SK-N-SH treated with all-trans-retinoic acid at 6 μM for 48 hours (cell line): ENCODE measurements at regions not wholly inside any gene's neighbourhood (a gene's known extent, or its start where the extent isn't known, plus 50 kb on each side); places are given as distances from the start of the nearest gene placed in this dataset.

ENCODE experiments used
- ATAC-seq: fragments of 200-7000 bp; cut with Tn5 transposase; 3 replicates; pipeline ENCODE4 v1.9.1; 2020; ENCODE audit warnings: mild to moderate bottlenecking, moderate library complexity
- ARNTL ChIP-seq: fragments of 450-650 bp; formaldehyde crosslinking; IDR thresholded peaks from 2 replicates; pipeline ENCODE4 v1.5.0; 2020; ENCODE audit warnings: low read depth, mild to moderate bottlenecking, moderate library complexity, borderline replicate concordance
- BACH2 ChIP-seq: fragments of 250-450 bp; sonication (Bioruptor Pico); IDR thresholded peaks from 2 replicates; pipeline ENCODE4 v1.9.0; 2021; ENCODE audit warnings: mild to moderate bottlenecking, borderline replicate concordance
- ESRRG ChIP-seq: fragments of 250-450 bp; sonication (Bioruptor Pico); IDR thresholded peaks from 2 replicates; pipeline ENCODE4 v1.6.1; 2021; ENCODE audit warnings: mild to moderate bottlenecking
- GLIS3 ChIP-seq: fragments of 250-450 bp; sonication (Bioruptor Pico); IDR thresholded peaks from 2 replicates; pipeline ENCODE4 v1.5.0; 2020; ENCODE audit warnings: mild to moderate bottlenecking, moderate library complexity
- ISL1 ChIP-seq: fragments of 250-450 bp; sonication (Bioruptor Pico); IDR thresholded peaks from 2 replicates; pipeline ENCODE4 v2.1.2; 2022; ENCODE audit warnings: mild to moderate bottlenecking, moderate library complexity
- OSR1 ChIP-seq: fragments of 250-450 bp; sonication (Bioruptor Pico); IDR thresholded peaks from 2 replicates; pipeline ENCODE4 v1.8.0; 2022; ENCODE audit warnings: moderate library complexity, mild to moderate bottlenecking, inconsistent platforms
- PPARA ChIP-seq: fragments of 250-450 bp; sonication (Bioruptor Pico); IDR thresholded peaks from 2 replicates; pipeline ENCODE4 v1.5.0; 2020; ENCODE audit warnings: mild to moderate bottlenecking, borderline replicate concordance
- SNAI2 ChIP-seq: fragments of 250-450 bp; sonication (Bioruptor Pico); IDR thresholded peaks from 2 replicates; pipeline ENCODE4 v1.5.0; 2020; ENCODE audit warnings: mild to moderate bottlenecking, moderate library complexity
- ZC3H10 ChIP-seq: fragments of 250-450 bp; sonication (Bioruptor Pico); IDR thresholded peaks from 2 replicates; pipeline ENCODE4 v1.5.1; 2021; ENCODE audit warnings: mild to moderate bottlenecking, moderate library complexity
- ZFP3 ChIP-seq: fragments of 250-450 bp; sonication (Bioruptor Pico); IDR thresholded peaks from 2 replicates; pipeline ENCODE4 v1.5.0; 2020; ENCODE audit warnings: mild to moderate bottlenecking, moderate library complexity
- ZFP30 ChIP-seq: fragments of 450-650 bp; formaldehyde crosslinking; IDR thresholded peaks from 2 replicates; pipeline ENCODE4 v1.5.0; 2022; ENCODE audit warnings: mild to moderate bottlenecking, moderate library complexity
- ZNF565 ChIP-seq: fragments of 450-650 bp; formaldehyde crosslinking; conservative IDR thresholded peaks from 2 replicates; pipeline ENCODE4 v1.5.0; 2020; ENCODE audit warnings: low read depth, mild to moderate bottlenecking, moderate library complexity
- ZNF70 ChIP-seq: fragments of 450-650 bp; formaldehyde crosslinking; IDR thresholded peaks from 2 replicates; pipeline ENCODE4 v1.5.0; 2020; ENCODE audit warnings: mild to moderate bottlenecking, moderate library complexity
- ZNF8 ChIP-seq: fragments of 450-650 bp; formaldehyde crosslinking; IDR thresholded peaks from 2 replicates; pipeline ENCODE4 v1.5.0; 2020; ENCODE audit warnings: mild to moderate bottlenecking, moderate library complexity
- TF ChIP-seq, protein P1 (sequence below): fragments of 250-450 bp; sonication (Bioruptor Pico); IDR thresholded peaks from 2 replicates; pipeline ENCODE4 v1.8.0; 2021; ENCODE audit warnings: low read depth, mild to moderate bottlenecking, moderate library complexity, borderline replicate concordance
- TF ChIP-seq, protein P2 (sequence below): fragments of 250-450 bp; sonication (Bioruptor Pico); IDR thresholded peaks from 2 replicates; pipeline ENCODE4 v1.5.0; 2020; ENCODE audit warnings: mild to moderate bottlenecking, moderate library complexity
- TF ChIP-seq, protein P3 (sequence below): fragments of 250-450 bp; sonication (Bioruptor Pico); IDR thresholded peaks from 2 replicates; pipeline ENCODE4 v1.8.0; 2020; ENCODE audit warnings: mild to moderate bottlenecking, moderate library complexity, borderline replicate concordance
- TF ChIP-seq, protein P4 (sequence below): fragments of 250-450 bp; sonication (Bioruptor Pico); IDR thresholded peaks from 2 replicates; pipeline ENCODE4 v1.5.1; 2021; ENCODE audit warnings: mild to moderate bottlenecking, moderate library complexity

DNA sequence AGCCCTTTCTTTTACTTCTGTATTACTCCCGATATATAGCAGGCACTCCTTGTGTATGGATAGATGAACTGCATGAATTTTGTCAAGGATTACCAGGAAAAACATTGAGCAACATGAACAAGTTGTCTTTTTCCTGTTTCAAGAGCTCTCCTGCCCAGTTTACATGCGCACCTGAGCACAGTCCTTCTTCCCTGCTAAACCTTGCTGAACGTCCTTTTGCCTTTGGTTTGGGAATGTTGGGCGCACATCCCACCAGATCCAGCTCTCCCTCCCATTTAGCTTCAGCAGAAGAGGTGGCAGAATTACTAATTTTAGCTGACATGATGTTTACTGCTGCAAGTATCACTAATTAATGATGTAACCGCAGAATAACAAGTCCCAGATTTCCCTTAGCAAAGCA, 121.4 kb upstream of the TMCC3 start:
- no peak for TF ChIP-seq GLIS3 (CRISPR knock-in tag)
- no peak for TF ChIP-seq ISL1
- TF ChIP-seq ZNF565 (CRISPR knock-in tag), result no peak
- TF ChIP-seq ZFP30 (CRISPR knock-in tag), result no peak
- TF ChIP-seq BACH2 (CRISPR knock-in tag), result no peak
- TF ChIP-seq SNAI2, result no peak
- TF ChIP-seq OSR1, result no peak
- no peak for ATAC-seq

DNA sequence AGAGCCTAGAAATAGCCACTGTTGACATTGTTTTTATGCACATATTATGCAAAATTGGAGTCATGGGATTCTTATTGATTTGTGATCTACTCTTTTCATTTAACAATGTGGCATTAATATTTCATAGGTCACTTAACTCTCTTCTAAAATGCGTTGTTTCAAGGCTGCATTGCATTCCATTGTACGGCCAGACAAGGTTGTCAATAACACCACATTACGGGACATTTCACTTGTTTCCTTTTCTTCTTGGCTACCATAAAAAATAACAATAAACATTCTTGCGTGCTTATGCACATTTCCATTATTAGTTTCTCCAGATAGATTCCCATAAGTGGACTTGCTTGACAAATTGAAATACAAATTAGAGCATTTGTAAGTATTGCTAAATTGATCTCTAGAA, 120.8 kb upstream of the TMCC3 start:
- TF ChIP-seq, protein P1, sequence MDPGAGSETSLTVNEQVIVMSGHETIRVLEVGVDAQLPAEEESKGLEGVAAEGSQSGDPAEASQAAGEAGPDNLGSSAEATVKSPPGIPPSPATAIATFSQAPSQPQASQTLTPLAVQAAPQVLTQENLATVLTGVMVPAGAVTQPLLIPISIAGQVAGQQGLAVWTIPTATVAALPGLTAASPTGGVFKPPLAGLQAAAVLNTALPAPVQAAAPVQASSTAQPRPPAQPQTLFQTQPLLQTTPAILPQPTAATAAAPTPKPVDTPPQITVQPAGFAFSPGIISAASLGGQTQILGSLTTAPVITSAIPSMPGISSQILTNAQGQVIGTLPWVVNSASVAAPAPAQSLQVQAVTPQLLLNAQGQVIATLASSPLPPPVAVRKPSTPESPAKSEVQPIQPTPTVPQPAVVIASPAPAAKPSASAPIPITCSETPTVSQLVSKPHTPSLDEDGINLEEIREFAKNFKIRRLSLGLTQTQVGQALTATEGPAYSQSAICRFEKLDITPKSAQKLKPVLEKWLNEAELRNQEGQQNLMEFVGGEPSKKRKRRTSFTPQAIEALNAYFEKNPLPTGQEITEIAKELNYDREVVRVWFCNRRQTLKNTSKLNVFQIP (CRISPR knock-in tag), result no peak
- TF ChIP-seq GLIS3 (CRISPR knock-in tag) (no peak), SNAI2 (no peak)
- ATAC-seq, result no peak

DNA sequence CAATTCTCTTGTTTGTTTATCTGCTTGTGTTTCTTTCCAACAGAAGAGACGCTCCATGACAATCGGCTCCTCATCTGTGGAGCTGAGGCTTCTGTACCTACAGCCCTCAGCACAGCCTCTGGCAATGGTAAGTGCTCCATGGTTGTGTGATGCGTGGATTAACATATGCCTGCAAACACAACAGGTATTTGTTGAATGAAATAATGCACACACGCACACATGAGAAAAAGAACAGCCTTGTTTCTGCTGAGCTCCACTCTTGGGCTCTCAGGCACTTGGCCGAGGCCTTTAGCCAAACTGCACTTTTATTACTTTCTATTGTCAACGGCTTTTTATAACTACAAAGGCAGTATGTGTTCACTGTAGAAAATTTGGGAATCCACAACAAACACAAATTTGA, 120.4 kb upstream of the TMCC3 start:
- TF ChIP-seq PPARA (CRISPR knock-in tag) (no peak), ESRRG (CRISPR knock-in tag) (no peak), BACH2 (CRISPR knock-in tag) (no peak)
- ATAC-seq, result no peak

DNA sequence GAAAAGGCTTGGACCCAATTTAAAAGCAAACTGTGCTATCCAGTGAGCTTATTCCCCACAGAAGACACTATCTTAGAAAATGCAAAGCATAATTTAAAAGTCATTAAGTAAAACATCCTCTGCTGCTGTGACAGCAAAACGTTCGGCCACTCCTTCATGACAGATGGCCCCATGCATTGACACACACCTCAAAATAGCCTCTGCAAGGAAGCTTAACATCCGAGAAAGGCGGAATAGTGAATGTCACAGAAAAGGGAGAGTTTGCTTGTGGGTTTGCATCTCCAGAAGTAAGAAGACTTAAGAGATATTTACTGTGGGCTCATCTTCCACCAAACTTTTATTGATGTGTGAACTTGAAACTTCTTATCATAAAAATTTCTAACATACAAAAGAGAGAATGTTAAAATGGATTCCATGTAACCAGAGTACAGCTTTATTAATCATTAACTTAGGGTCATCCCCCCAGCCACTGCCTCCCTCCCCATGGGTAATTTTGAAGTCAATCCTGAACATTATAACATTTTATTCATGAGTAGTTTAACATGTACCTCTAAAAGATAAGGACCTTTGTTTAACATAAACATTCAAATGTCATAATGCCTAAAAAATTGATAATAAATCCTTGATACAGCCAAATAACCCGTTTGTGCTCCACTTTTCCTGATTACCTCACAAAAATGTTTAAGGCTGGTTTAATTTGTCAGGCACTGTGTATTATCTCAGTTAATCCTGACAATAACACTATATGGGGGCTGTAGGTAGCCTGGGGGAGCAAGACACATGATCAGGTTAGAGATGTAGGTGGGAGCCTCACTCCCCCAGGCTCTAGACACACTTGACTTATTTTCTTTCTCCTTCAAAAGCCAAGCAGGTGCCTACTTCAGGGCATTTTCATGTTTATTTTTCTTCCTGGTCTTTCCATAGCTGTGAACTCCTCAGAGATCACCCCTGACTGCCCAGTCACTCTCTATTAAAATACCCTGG, 119.7 kb upstream of the TMCC3 start:
- TF ChIP-seq BACH2 (CRISPR knock-in tag) (no peak), SNAI2 (no peak), ZFP30 (CRISPR knock-in tag) (no peak), ZFP3 (CRISPR knock-in tag) (no peak), ZNF70 (CRISPR knock-in tag) (no peak), ZNF8 (CRISPR knock-in tag) (no peak)
- no peak for ATAC-seq

DNA sequence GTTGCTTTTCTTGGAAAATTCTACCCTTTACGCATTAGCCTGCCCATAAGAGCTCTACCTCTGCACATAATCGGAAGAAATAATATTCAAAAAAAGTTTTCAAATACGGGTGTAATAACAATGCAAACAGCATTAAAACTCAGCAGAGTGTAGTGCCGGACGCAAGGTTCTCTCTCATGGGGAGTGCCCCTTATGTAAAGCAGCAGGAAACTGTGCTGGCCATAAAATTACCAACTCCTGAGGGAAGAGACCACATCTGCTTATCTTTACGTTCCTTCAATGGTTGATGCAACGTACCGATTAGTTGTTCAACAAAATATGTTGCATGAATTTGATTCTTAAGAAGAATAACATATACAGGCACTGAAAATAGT, 118.7 kb upstream of the TMCC3 start:
- TF ChIP-seq SNAI2 (no peak), ARNTL (no peak), ISL1 (no peak), BACH2 (CRISPR knock-in tag) (no peak), ZFP30 (CRISPR knock-in tag) (no peak), ESRRG (CRISPR knock-in tag) (no peak), GLIS3 (CRISPR knock-in tag) (no peak)
- TF ChIP-seq, protein P2, sequence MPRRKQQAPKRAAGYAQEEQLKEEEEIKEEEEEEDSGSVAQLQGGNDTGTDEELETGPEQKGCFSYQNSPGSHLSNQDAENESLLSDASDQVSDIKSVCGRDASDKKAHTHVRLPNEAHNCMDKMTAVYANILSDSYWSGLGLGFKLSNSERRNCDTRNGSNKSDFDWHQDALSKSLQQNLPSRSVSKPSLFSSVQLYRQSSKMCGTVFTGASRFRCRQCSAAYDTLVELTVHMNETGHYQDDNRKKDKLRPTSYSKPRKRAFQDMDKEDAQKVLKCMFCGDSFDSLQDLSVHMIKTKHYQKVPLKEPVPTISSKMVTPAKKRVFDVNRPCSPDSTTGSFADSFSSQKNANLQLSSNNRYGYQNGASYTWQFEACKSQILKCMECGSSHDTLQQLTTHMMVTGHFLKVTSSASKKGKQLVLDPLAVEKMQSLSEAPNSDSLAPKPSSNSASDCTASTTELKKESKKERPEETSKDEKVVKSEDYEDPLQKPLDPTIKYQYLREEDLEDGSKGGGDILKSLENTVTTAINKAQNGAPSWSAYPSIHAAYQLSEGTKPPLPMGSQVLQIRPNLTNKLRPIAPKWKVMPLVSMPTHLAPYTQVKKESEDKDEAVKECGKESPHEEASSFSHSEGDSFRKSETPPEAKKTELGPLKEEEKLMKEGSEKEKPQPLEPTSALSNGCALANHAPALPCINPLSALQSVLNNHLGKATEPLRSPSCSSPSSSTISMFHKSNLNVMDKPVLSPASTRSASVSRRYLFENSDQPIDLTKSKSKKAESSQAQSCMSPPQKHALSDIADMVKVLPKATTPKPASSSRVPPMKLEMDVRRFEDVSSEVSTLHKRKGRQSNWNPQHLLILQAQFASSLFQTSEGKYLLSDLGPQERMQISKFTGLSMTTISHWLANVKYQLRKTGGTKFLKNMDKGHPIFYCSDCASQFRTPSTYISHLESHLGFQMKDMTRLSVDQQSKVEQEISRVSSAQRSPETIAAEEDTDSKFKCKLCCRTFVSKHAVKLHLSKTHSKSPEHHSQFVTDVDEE (CRISPR knock-in tag), result no peak
- TF ChIP-seq, protein P3, sequence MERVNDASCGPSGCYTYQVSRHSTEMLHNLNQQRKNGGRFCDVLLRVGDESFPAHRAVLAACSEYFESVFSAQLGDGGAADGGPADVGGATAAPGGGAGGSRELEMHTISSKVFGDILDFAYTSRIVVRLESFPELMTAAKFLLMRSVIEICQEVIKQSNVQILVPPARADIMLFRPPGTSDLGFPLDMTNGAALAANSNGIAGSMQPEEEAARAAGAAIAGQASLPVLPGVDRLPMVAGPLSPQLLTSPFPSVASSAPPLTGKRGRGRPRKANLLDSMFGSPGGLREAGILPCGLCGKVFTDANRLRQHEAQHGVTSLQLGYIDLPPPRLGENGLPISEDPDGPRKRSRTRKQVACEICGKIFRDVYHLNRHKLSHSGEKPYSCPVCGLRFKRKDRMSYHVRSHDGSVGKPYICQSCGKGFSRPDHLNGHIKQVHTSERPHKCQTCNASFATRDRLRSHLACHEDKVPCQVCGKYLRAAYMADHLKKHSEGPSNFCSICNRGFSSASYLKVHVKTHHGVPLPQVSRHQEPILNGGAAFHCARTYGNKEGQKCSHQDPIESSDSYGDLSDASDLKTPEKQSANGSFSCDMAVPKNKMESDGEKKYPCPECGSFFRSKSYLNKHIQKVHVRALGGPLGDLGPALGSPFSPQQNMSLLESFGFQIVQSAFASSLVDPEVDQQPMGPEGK (CRISPR knock-in tag), result no peak
- TF ChIP-seq, all 23 proteins: peak for 0
- no peak for ATAC-seq

DNA sequence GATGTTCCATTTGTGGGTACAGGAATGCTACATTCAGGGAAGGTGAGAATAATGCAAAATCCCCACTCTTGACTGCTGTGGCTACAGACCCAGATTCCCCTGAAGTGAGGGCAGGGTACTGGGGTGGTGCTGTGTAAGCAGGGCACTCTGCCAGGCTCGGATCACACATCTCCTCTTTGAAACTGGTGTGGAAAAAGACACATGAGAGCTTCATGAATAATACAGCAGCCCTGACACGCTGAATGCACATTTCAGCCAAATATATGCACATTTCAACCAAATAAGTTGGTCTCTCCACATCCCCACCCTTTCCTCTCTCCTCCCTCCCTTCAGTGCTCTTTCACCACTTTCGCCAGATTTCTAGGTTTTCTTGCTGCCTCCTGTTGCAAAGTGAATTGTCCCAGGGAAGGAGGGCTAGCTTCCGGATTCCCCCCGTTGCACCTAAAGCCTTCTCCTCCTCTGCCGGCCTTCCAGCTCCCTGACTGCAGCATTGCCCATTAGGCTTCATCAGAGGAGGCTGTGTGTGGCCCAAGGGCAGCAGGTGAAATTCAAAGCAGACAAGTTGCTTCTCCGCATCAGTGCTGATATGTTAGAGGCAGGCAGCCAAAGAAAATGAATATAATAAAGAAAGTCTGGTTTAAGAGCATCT, 118.2 kb upstream of the TMCC3 start:
- TF ChIP-seq SNAI2 (no peak), BACH2 (CRISPR knock-in tag) (no peak), ZC3H10 (CRISPR knock-in tag) (no peak)
- TF ChIP-seq, protein P4, sequence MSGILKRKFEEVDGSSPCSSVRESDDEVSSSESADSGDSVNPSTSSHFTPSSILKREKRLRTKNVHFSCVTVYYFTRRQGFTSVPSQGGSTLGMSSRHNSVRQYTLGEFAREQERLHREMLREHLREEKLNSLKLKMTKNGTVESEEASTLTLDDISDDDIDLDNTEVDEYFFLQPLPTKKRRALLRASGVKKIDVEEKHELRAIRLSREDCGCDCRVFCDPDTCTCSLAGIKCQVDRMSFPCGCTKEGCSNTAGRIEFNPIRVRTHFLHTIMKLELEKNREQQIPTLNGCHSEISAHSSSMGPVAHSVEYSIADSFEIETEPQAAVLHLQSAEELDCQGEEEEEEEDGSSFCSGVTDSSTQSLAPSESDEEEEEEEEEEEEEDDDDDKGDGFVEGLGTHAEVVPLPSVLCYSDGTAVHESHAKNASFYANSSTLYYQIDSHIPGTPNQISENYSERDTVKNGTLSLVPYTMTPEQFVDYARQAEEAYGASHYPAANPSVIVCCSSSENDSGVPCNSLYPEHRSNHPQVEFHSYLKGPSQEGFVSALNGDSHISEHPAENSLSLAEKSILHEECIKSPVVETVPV (CRISPR knock-in tag), result no peak
- no peak for ATAC-seq
